GM10248 (cell line): ENCODE measurements at regions not wholly inside any gene's neighbourhood (a gene's known extent, or its start where the extent isn't known, plus 50 kb on each side); places are given as distances from the start of the nearest gene placed in this dataset.

Source experiments
- CTCF ChIA-PET: fragments of 300-600 bp; sonication (Branson Sonifier 250); formaldehyde crosslinking; extraction: SDS; loops from one replicate; lab custom pipeline; 2021; ENCODE audit warnings: antibody characterized with exemption; lab: Yijun Ruan, JAX
- POLR2A ChIA-PET: fragments of 350-650 bp; sonication (Branson Sonifier 250); formaldehyde crosslinking; extraction: SDS; loops from one replicate; lab custom pipeline; 2020; ENCODE audit warnings: antibody characterized with exemption; lab: Yijun Ruan, JAX
- DNase-seq: peaks from one replicate; pipeline ENCODE4 v3.0.0; 2012; ENCODE audit errors: extremely low spot score
- CTCF ChIP-seq: IDR thresholded peaks from 2 replicates; pipeline ENCODE4 v1.5.1; 2012; ENCODE audit warnings: mild to moderate bottlenecking, low read depth; ENCODE audit errors: extremely low read depth, missing control alignments, control extremely low read depth

- peak; percentile 13 for DNase-seq
- CTCF ChIA-PET: no interaction called here
- TF ChIP-seq CTCF: peak; percentile 2
- POLR2A ChIA-PET: no interaction called here
These were observed 729.3 kb upstream of the ACTRT1 start for GRCh38 chrX:128781506-128781905.

GRCh38 chrX:128780934-128781333 lies 728.7 kb upstream of the ACTRT1 start:
- ChIA-PET POLR2A (no interaction called here), CTCF (no interaction called here)
- no peak for DNase-seq
- TF ChIP-seq CTCF: no peak

- TF ChIP-seq CTCF: no peak
- CTCF ChIA-PET: interaction anchor here (1.0 kb wide), 1 partner anchor 35 kb away, joined by 3 read pairs; no protein-coding TSS in a partner anchor
- no peak for DNase-seq
- POLR2A ChIA-PET: no interaction called here
These were observed 717.3 kb upstream of the ACTRT1 start for GRCh38 chrX:128769495-128769894.

GRCh38 chrX:128759745-128760144 lies 707.5 kb upstream of the ACTRT1 start:
- no peak for DNase-seq
- POLR2A ChIA-PET: no interaction called here
- no peak for TF ChIP-seq CTCF
- CTCF ChIA-PET: no interaction called here

GRCh38 chrX:128759177-128759576 lies 707.0 kb upstream of the ACTRT1 start:
- POLR2A ChIA-PET: no interaction called here
- CTCF ChIA-PET: no interaction called here
- no peak for DNase-seq
- no peak for TF ChIP-seq CTCF

GRCh38 chrX:128754130-128754529 lies 701.9 kb upstream of the ACTRT1 start:
- ChIA-PET CTCF (no interaction called here), POLR2A (no interaction called here)
- TF ChIP-seq CTCF: no peak
- no peak for DNase-seq

GRCh38 chrX:128739539-128739938 lies 687.3 kb upstream of the ACTRT1 start:
- TF ChIP-seq CTCF: no peak
- POLR2A ChIA-PET: no interaction called here
- no peak for DNase-seq
- CTCF ChIA-PET: interaction anchor here (1.0 kb wide), 1 partner anchor 9 kb away, joined by 3 read pairs; no protein-coding TSS in a partner anchor
